Panc1 (cell line): ENCODE measurements at regions not wholly inside any gene's neighbourhood (a gene's known extent, or its start where the extent isn't known, plus 50 kb on each side); places are given as distances from the start of the nearest gene placed in this dataset.

Experiments
- ATAC-seq: fragments of 200-7000 bp; cut with Tn5 transposase; 2 replicates; pipeline ENCODE4 v1.9.1; 2020; ENCODE audit warnings: mild to moderate bottlenecking, moderate library complexity
- BruUV-seq: library from RNA; stranded (reverse); fragments of 400-500 nt; replicated peaks from 2 replicates; lab custom pipeline; 2021; lab: Mats Ljungman, UMichigan
- CTCF ChIA-PET: fragments of 300-600 bp; sonication (Branson Sonifier 250); formaldehyde crosslinking; loops from one replicate; lab custom pipeline; 2022; ENCODE audit warnings: antibody characterized with exemption; lab: Charles Lee
- POLR2A ChIA-PET: fragments of 300-600 bp; sonication (Branson Sonifier 250); formaldehyde crosslinking; loops from one replicate; lab custom pipeline; 2022; ENCODE audit warnings: antibody characterized with exemption; lab: Charles Lee
- DNase-seq: peaks from one replicate; pipeline ENCODE4 v3.0.0-alpha.2; 2010; ENCODE audit warnings: low read depth, low spot score
- H3K27ac ChIP-seq: 2 replicates; pipeline ENCODE4 v1.5.1; 2011; ENCODE audit warnings: mild to moderate bottlenecking, low read length, inconsistent platforms
- H3K27me3 ChIP-seq: fragments of 200-500 bp; sonication (Bioruptor generic); 2 replicates; pipeline ENCODE4 v1.6.0; 2014; ENCODE audit warnings: low read length, inconsistent platforms; ENCODE audit not compliant: control insufficient read depth, insufficient read depth
- H3K36me3 ChIP-seq: fragments of 200-500 bp; sonication (Bioruptor generic); 2 replicates; pipeline ENCODE4 v1.5.1; 2014; ENCODE audit warnings: inconsistent platforms, mild to moderate bottlenecking, low read length, moderate library complexity; ENCODE audit not compliant: control insufficient read depth, insufficient read depth
- H3K4me1 ChIP-seq: 2 replicates; pipeline ENCODE4 v1.5.1; 2011; ENCODE audit warnings: inconsistent platforms, mild to moderate bottlenecking, low read length, moderate library complexity; ENCODE audit not compliant: control insufficient read depth, insufficient read depth
- H3K4me3 ChIP-seq, 2 experiments: 2 replicates each; pipeline ENCODE4 v1.5.1; 2011 to 2012; ENCODE audit warnings: low read depth in 2 of 2, low read length in 2 of 2, mild to moderate bottlenecking in 2 of 2, inconsistent platforms in 1 of 2, moderate library complexity in 1 of 2
- H3K9me3 ChIP-seq: fragments of 200-500 bp; sonication (Bioruptor generic); 2 replicates; pipeline ENCODE4 v1.5.1; 2014; ENCODE audit warnings: low read depth, mild to moderate bottlenecking, inconsistent platforms, low read length, moderate library complexity; ENCODE audit not compliant: control insufficient read depth, insufficient read depth
- CTCF ChIP-seq: fragments of 450-650 bp; IDR thresholded peaks from 2 replicates; pipeline ENCODE4 v1.5.1; 2017; ENCODE audit warnings: mild to moderate bottlenecking
- POLR2AphosphoS5 ChIP-seq: IDR thresholded peaks from 2 replicates; pipeline ENCODE4 v1.6.1; 2012; ENCODE audit warnings: mild to moderate bottlenecking, low read depth, low read length, moderate library complexity
- SIN3A ChIP-seq: IDR thresholded peaks from 2 replicates; pipeline ENCODE4 v1.6.1; 2012; ENCODE audit warnings: low read depth, mild to moderate bottlenecking, low read length, moderate library complexity, borderline replicate concordance; ENCODE audit not compliant: insufficient read depth
- TCF7L2 ChIP-seq: IDR thresholded peaks from 2 replicates; pipeline ENCODE4 v1.6.1; 2011; ENCODE audit warnings: mild to moderate bottlenecking, low read depth, low read length, inconsistent platforms
- in situ Hi-C: cut with HindIII; loops from 2 replicates; pipeline ENCODE4 v1.10.0; 2016; ENCODE audit warnings: low sequenced_read_pairs, low pct_unique_long_range_greater_than_20kb
- intact Hi-C: fragments of 100-400 bp; cut with micrococcal nuclease; formaldehyde crosslinking; loops from one replicate; pipeline ENCODE4 v1.10.0; 2022; ENCODE audit not compliant: unreplicated experiment
- TF ChIP-seq, protein P1 (sequence below), 2 experiments: IDR thresholded peaks; 2 replicates each; pipeline ENCODE4 v1.6.1; 2011 to 2012; ENCODE audit warnings: low read depth in 2 of 2, control low read depth in 1 of 2, low read length in 1 of 2, mild to moderate bottlenecking in 1 of 2, moderate library complexity in 1 of 2; ENCODE audit not compliant: insufficient read depth in 1 of 2

DNA sequence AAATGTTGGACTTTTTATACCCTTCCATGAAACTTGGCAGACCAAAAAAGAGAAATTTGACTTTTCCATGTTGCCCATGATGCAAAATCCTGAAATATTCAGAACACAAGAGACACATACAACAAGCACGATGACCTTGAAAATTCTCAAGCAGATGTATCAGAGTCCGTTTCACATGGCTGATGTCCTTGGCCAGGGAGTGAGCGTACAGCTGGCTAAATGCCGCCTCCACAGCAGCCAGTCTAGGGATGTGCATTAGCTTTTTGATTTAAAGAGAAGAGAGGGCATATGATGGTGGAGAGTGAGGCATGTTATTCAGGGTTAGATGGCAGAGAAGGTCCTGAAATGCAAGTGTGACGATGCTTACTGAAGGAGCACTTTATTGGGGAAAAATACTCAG, 148.0 kb upstream of the SEMA6A start:
- in situ Hi-C loops, result no loop called here

GRCh38 chr5:116719106-116719505, 144.5 kb upstream of the SEMA6A start:
- TF ChIP-seq, protein P1, sequence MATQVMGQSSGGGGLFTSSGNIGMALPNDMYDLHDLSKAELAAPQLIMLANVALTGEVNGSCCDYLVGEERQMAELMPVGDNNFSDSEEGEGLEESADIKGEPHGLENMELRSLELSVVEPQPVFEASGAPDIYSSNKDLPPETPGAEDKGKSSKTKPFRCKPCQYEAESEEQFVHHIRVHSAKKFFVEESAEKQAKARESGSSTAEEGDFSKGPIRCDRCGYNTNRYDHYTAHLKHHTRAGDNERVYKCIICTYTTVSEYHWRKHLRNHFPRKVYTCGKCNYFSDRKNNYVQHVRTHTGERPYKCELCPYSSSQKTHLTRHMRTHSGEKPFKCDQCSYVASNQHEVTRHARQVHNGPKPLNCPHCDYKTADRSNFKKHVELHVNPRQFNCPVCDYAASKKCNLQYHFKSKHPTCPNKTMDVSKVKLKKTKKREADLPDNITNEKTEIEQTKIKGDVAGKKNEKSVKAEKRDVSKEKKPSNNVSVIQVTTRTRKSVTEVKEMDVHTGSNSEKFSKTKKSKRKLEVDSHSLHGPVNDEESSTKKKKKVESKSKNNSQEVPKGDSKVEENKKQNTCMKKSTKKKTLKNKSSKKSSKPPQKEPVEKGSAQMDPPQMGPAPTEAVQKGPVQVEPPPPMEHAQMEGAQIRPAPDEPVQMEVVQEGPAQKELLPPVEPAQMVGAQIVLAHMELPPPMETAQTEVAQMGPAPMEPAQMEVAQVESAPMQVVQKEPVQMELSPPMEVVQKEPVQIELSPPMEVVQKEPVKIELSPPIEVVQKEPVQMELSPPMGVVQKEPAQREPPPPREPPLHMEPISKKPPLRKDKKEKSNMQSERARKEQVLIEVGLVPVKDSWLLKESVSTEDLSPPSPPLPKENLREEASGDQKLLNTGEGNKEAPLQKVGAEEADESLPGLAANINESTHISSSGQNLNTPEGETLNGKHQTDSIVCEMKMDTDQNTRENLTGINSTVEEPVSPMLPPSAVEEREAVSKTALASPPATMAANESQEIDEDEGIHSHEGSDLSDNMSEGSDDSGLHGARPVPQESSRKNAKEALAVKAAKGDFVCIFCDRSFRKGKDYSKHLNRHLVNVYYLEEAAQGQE (IDR thresholded peaks at IDR 0.05; ENCODE audit: insufficient read depth in 1 of 2, low read depth in 2 of 2, low read length in 1 of 2), result no peak
- TF ChIP-seq CTCF, result no peak
- Histone ChIP-seq H3K27me3 (no peaks in the 10 kb centered on the region; the same call in 1 of the 2 replicates), H3K36me3 (no peaks in the 10 kb centered on the region; the same call in 1 of the 2 replicates), H3K4me3 (no peak overlapping the region), H3K4me1 (no peaks in the 10 kb centered on the region), H3K27ac (no peak overlapping the region), H3K9me3 (no peaks in the 10 kb centered on the region)
- intact Hi-C loops, result no loop called here
- no peak for ATAC-seq
- ChIA-PET POLR2A (no interaction called here), CTCF (no interaction called here)
- in situ Hi-C loops, result no loop called here
- no TSS peak for BruUV-seq
- no peak for DNase-seq

More for the DNA sequence above, 148.0 kb upstream of the SEMA6A start:
- TF ChIP-seq CTCF (no peak), TCF7L2 (no peak), POLR2AphosphoS5 (no peak), SIN3A (no peak)
- TF ChIP-seq, protein P1 (IDR thresholded peaks at IDR 0.05; ENCODE audit: insufficient read depth in 1 of 2, low read depth in 2 of 2, low read length in 1 of 2), result no peak
- no peaks in the 10 kb centered on the region for H3K9me3 ChIP-seq
- ChIA-PET POLR2A (no interaction called here), CTCF (no interaction called here)
- H3K27me3 ChIP-seq, result no peaks in the 10 kb centered on the region
- no peak overlapping the region for H3K27ac ChIP-seq
- no peak overlapping the region for H3K4me3 ChIP-seq
- intact Hi-C loops, result no loop called here
- no TSS peak for BruUV-seq
- no peaks in the 10 kb centered on the region for H3K4me1 ChIP-seq
- ATAC-seq, result no peak
- DNase-seq, result no peak
- H3K36me3 ChIP-seq, result no peaks in the 10 kb centered on the region; the same call in 1 of the 2 replicates
